GM13977 (cell line): ENCODE measurements at regions not wholly inside any gene's neighbourhood (a gene's known extent, or its start where the extent isn't known, plus 50 kb on each side); places are given as distances from the start of the nearest gene placed in this dataset.

ENCODE experiments used
- DNase-seq: peaks from one replicate; pipeline ENCODE4 v3.0.0; 2012; ENCODE audit warnings: low spot score
- in situ Hi-C: fragments of 300-500 bp; cut with MboI; formaldehyde crosslinking; loops from one replicate; pipeline ENCODE4 v1.12.0; 2022; ENCODE audit warnings: low sequenced_read_pairs, low pct_unique_long_range_greater_than_20kb, mixed read lengths, inconsistent platforms; ENCODE audit not compliant: unreplicated experiment
- TF ChIP-seq, protein P1 (sequence below): IDR thresholded peaks from 2 replicates; pipeline ENCODE4 v1.5.1; 2012; ENCODE audit warnings: mild to moderate bottlenecking, control low read depth; ENCODE audit not compliant: insufficient read depth; ENCODE audit errors: extremely low read depth, missing control alignments

DNA sequence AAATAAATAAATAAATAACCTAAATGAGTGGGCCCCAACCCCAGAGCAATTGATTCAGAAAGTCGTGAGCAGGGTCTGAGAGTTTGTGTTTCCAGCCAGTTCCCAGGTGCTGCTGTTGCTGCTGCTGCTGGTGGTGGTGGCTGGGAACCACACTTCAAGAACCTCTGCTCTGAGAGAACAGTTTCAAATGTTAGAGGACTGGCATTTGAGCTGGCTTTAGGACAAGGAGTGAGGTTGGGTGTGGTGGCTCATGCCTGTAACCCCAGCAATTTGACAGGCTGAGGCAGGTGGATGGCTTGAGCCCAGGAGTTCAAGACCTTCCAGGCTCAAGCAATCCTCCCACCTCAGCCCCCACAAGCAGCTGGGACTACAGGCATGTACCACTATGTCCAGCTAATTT is 123.1 kb upstream of the UBE2E1 start:
- in situ Hi-C loops = no loop called here
- TF ChIP-seq, protein P1, sequence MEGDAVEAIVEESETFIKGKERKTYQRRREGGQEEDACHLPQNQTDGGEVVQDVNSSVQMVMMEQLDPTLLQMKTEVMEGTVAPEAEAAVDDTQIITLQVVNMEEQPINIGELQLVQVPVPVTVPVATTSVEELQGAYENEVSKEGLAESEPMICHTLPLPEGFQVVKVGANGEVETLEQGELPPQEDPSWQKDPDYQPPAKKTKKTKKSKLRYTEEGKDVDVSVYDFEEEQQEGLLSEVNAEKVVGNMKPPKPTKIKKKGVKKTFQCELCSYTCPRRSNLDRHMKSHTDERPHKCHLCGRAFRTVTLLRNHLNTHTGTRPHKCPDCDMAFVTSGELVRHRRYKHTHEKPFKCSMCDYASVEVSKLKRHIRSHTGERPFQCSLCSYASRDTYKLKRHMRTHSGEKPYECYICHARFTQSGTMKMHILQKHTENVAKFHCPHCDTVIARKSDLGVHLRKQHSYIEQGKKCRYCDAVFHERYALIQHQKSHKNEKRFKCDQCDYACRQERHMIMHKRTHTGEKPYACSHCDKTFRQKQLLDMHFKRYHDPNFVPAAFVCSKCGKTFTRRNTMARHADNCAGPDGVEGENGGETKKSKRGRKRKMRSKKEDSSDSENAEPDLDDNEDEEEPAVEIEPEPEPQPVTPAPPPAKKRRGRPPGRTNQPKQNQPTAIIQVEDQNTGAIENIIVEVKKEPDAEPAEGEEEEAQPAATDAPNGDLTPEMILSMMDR = no peak
- DNase-seq = no peak

DNA sequence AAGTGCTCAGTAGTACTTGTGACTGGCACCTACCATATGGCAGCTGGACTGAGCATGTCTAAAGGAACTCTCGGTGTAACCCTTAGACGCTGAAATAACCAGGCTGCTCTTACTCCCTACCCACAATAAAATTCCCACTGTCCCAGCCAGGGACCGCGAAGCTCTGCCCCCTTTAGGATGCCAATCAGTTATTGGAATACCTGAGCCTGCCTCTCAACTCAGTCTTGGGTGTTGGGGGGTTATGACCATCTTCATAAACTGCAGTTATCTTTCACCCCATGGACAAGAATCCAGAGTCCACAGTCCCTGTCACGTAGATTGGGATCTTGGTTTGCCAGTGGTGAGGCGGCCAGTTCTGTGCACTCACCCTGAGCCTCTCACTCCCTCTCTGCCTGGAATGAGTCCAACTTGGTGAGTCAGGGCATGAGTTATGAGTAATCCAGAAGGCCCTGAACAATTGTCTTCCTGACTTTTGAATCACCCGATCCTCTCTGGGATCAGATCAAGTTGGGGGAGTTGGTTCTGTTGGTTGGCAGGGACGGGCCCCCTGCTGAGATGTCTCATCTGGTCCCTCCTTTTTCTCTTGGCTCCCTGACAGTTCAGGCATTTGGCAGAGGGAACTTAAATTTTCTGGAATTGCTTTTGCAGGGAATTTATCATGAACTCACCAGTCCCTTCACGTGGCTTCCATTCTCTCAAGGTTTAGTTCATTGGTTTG is 120.1 kb upstream of the UBE2E1 start:
- no peak for DNase-seq
- in situ Hi-C loops = no loop called here
- TF ChIP-seq, protein P1 = no peak

DNA sequence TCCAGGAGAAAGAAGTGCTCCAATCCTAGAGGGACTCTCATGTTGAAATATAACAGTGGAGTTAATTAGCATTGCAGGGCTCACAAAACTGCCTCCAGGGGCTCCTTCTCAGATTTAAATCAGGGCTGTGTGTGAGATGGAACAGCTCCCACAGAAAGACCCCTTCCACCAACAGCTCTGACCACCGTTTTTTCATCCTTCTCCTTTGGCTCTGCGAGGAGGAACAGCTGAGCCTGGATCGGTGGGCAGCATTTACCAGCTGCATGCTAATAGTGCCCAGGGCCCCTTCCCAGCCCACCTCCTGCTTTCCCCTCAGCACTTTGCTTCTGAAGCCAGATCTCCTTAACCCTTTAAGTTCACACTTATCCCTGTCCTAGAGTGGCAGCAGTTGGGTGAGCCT is 119.2 kb upstream of the UBE2E1 start:
- in situ Hi-C loops = no loop called here
- DNase-seq = no peak
- TF ChIP-seq, protein P1 = no peak

DNA sequence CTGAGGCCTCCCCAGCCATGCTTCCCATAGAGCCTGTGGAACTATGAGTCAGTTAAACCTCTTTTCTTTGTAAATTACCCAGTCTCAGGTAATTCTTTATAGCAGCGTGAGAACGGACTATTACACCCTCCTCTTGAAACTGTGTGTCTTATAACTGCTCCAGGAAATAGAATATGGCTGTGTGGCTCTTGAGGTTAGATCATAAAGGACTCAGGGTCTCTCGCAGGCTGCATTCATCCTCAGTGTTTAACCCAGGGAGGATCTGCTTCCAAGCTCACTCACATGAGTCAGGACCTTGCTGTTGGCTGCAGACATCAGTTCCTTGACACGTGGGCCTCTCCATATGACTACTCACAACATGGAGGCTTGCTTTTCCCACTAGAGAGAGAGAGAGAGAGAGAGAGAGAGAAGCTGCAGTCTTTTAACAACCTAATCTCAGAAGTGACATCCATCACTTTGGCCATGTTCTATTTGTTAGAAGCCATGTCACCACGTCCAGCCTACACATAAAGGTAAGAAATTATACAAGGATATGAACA is 114.3 kb upstream of the UBE2E1 start:
- DNase-seq = no peak

DNA sequence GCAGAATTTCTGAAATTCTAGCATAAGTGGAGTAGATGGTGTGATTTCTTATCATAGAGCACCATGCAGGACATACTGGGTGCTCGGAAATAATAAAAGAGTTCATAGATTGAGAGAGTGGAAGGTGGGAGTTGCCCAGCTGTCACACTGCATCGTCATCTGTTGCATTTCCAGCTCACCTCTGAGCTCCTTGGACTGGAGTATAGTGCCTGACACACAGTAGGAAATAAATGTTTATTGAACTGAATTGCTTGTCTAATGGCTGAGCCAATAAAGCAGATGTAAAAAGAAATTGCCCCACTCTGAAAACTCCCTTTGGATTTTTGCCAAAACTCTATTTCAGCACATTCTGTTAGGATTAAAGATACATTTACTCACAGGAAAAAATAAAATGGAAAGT is 108.9 kb upstream of the UBE2E1 start:
- DNase-seq = no peak
- TF ChIP-seq, protein P1 = no peak
- in situ Hi-C loops = no loop called here

More for the DNA sequence above, 114.3 kb upstream of the UBE2E1 start:
- in situ Hi-C loops = no loop called here
- TF ChIP-seq, protein P1 = no peak

DNA sequence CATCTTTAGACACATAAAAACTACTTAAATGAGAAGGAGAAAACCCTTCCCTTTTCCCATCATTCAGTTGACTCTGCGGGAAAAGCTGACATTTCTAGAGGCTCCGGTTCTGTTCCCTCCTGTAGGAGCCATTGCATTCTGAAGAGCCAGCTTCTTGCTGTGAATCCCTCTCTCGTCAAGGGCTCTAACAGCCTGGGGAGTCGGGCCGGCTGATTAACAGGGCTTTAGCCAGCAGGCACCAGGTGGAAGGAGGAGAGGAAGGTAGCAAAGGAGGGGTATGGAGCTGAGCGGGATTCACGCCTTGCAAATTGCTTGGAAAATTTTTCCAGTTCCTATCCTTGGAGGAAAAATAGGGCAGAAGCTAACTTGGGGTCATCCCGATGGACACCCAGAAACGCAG is 108.3 kb upstream of the UBE2E1 start:
- no peak for DNase-seq
- TF ChIP-seq, protein P1 = no peak
- in situ Hi-C loops = no loop called here
